ENCODE measurements at regions not wholly inside any gene's neighbourhood (a gene's known extent, or its start where the extent isn't known, plus 50 kb on each side); places are given as distances from the start of the nearest gene placed in this dataset.

GRCh38 chr17:34527136-34527907 lies 52.1 kb upstream of the TMEM132E start:
- TF ChIP-seq, protein P1, sequence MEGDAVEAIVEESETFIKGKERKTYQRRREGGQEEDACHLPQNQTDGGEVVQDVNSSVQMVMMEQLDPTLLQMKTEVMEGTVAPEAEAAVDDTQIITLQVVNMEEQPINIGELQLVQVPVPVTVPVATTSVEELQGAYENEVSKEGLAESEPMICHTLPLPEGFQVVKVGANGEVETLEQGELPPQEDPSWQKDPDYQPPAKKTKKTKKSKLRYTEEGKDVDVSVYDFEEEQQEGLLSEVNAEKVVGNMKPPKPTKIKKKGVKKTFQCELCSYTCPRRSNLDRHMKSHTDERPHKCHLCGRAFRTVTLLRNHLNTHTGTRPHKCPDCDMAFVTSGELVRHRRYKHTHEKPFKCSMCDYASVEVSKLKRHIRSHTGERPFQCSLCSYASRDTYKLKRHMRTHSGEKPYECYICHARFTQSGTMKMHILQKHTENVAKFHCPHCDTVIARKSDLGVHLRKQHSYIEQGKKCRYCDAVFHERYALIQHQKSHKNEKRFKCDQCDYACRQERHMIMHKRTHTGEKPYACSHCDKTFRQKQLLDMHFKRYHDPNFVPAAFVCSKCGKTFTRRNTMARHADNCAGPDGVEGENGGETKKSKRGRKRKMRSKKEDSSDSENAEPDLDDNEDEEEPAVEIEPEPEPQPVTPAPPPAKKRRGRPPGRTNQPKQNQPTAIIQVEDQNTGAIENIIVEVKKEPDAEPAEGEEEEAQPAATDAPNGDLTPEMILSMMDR (IDR thresholded peaks at IDR 0.05): no peak
- TF ChIP-seq POLR2A (IDR thresholded peaks at IDR 0.05): no peak
